CD4-positive, alpha-beta T cell treated with Interleukin-4 for 1 hour (primary cell): ENCODE measurements at regions not wholly inside any gene's neighbourhood (a gene's known extent, or its start where the extent isn't known, plus 50 kb on each side); places are given as distances from the start of the nearest gene placed in this dataset.
"Not testable (repeated sequence)": the region's sequence is repeated elsewhere in the genome, so short reads cannot be mapped to it uniquely, and the experiment has no call there.

Source experiments
- DNase-seq, 2 donors: peaks; one replicate each; pipeline ENCODE4 v3.0.0-alpha.2; 2020 to 2022

DNA sequence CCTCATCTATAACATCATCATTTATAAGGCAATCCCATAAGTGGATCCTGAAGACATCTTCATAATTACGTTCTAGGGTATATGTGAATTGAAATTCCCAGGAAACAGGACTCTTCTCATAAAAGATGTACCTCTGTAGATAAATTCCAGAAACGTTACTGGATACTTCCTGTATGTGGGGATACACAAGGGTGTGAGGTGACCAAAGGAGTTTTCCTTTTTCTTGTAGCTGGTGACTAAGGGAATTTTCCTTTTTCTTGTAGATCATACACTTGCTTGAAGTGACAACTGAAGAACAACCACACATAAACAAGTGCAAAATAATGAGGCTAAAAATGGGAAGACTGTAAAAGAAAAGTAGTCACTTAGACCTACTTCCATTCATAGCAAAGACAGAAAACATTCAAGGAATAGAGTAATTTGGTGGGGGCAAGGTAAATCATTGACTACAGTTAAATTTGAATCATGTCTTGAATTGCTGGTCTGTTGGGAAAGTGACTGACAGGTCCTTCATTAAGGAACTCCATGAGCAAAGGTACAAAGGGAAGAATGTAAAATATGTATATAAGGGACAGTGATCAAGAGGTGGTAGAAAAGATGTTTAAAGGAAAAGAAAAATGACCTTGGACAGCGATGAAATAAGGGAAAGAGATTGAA lies 53.2 kb upstream of the UBE2E3 start:
- no peak for DNase-seq

DNA sequence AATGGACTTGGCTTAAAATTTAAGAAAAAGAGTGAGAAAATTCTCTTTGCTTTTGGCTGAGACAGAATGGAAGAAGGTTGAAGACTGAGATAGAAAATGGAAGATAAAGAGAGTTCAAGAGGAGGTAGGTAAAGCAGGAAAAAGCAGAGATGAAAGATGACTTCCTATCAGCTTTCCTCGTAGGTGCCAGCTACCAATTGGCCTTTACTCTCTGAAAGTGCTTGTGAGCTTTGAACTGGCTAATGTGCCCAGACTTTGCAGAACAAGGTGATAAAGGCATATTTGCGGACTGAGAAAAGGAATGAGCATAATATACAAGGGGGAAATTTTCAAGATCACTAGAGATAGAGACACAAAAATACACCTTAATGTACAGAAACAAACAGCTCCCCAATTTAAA lies 54.7 kb upstream of the UBE2E3 start:
- DNase-seq, result no peak

GRCh38 chr2:180924063-180924462 lies 56.3 kb upstream of the UBE2E3 start:
- no peak for DNase-seq

GRCh38 chr2:180910831-180911665 lies 69.4 kb upstream of the UBE2E3 start:
- DNase-seq, result no peak

- no peak for DNase-seq
Measured at GRCh38 chr2:180907731-180908130, 72.7 kb upstream of the UBE2E3 start.

GRCh38 chr2:180905461-180905860 lies 74.9 kb upstream of the UBE2E3 start:
- no peak for DNase-seq

DNA sequence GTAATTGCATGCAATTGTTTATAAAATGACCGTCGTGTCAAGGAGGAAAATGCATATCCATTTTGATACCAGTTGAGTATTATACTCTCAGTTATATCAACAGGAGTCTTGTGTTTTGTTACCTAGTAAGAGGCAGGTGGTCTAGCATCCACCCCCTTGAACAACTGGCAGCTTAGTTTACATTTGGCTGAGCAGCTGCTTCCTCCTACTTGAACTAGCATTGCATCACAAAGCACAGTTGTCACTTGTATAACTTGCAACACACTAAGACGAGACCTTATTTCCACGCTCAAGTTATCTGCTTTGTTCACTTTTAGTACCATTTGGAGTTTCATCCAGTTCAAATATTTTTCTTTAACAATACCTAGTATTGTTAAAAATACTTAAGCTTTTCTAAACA lies 75.4 kb upstream of the UBE2E3 start:
- DNase-seq, result no peak

GRCh38 chr2:180901331-180901730 lies 79.1 kb upstream of the UBE2E3 start:
- DNase-seq, result no peak

DNA sequence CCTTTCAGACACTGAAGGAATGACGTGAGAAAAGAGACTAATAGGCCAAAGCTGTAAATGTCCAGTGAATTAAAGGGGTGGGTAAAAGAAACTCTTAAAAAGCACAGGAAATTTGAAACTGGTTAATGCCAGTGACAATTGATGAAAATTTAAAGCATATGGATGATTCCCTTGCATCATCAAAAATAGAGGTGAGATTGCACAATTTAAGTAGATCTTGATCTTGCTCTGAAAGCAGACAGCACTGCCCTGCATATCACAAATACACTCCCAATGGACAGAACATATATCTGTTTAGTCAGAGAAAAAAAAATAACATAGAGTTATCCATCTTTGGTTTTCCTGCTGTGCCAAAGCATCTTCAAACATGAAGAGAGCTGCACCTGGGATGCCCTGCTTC lies 86.7 kb upstream of the UBE2E3 start:
- no peak for DNase-seq

DNA sequence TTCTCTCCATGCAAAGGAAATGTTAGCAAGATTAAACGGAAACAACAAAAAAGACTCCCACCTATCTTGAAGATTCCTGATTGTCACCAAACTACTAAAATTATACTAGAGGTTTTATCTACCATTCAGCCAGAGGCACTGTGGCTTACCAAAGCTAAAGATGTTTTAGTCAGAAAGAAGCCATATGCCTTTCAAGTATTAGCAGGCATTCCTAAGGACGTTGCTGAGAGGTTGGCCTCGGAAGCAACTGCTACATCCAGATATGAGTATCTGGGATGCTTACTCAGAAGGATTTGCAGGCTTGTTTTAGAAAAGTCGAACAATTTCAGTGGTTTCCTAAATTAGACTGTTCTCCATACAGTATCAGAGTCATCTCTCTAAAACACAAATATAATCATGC lies 88.3 kb upstream of the UBE2E3 start:
- DNase-seq, result no peak

DNA sequence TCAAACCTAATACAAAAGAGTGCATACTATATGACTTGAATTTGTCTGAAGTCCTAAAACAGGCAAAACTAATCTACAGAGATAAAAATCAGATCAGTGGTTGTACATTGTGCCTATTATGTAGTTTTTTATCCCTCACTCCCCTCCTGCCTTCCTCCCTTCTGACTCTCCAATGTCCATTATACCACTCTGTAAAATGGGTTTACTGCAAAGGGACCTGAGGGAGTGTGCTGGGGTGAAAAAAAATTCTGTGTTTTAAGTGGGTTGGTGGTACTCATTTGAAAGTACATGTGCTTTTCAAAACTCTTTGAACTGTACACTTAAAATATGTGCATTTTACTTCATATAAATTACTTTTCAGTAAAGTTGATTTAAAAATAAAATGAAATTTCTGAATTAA lies 89.0 kb upstream of the UBE2E3 start:
- no peak for DNase-seq

GRCh38 chr2:180890781-180891180 lies 89.6 kb upstream of the UBE2E3 start:
- DNase-seq, result no peak

GRCh38 chr2:180882959-180883358 lies 97.4 kb upstream of the UBE2E3 start:
- DNase-seq, result no peak

DNA sequence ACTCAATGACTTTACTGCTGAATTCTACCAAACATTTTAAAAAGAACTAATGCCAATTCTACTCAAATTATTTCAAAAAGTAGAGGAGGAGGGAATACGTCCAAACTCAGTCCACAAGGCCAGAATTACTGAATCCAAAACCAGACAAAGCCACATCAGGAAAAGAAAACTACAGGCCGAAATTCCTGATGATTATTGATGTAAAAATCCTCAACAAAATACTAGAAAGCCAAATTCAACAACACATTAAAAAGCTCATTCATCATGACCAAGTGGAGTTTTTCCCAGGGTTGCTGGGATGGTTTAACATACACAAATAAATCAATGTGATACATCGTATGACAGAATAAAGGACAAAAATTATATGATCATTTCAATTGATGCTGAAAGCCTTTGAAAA lies 103.9 kb upstream of the UBE2E3 start:
- DNase-seq, result no peak

GRCh38 chr2:180873219-180873618 lies 107.2 kb upstream of the UBE2E3 start:
- DNase-seq, result no peak

GRCh38 chr2:180872781-180873180 lies 107.6 kb upstream of the UBE2E3 start:
- DNase-seq, result not testable (repeated sequence)

GRCh38 chr2:180872255-180872654 lies 108.2 kb upstream of the UBE2E3 start:
- no peak for DNase-seq

DNA sequence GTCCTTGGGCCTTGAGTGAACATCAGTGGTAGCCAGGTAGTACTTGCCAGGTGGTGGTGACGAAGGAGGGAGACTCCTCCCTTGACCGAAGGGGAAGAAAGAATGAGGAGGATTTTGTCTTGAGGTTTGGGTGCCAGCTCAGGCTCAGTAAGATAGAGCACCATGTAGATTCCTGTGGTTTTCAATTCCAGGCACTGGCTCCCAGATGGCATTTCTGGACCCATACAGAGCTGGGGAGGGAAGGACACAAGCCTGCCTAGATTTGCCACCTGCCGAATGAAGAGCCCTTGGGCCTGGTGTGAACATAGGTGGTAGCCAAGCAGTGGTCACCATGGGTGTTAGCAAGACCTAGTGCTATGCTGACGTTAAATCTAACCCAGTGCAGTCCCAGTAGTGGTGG lies 108.8 kb upstream of the UBE2E3 start:
- no peak for DNase-seq

DNA sequence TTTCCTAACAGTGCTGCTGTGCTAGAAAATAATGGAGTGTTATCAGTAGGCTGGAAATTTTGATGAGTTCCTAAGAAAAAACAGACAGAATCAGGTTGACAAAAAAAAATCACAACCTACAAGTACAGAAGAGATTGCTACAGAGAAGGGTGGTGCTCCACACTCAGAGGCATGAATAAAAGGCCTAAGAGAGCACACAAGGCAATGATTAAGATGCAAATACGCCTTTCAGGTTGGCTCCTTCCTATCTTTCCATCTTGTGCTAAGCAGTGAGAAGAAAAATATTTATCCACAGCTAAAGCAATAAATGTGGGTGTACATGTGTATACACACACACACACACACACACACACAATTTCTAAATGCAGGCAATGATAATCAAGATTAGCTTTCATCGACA lies 130.6 kb upstream of the UBE2E3 start:
- DNase-seq, result no peak

DNA sequence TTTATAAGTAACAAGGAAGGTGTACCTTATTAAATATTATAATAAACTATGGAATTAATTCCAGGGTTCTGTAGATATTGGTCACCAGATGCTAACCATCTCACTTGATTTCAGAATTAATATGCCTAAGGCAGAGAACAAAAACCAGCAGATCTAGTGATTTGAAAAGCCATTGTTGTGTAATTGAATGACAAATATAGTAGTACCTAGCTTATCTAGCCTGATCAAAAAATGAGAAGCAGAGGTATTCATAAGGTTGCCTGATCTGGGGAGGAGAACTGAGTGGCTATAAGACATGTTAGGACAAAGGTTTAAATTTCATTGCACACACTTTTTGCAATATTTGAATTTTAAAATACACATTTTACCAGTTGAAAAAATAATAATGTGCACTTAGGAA lies 132.0 kb upstream of the UBE2E3 start:
- DNase-seq, result no peak

DNA sequence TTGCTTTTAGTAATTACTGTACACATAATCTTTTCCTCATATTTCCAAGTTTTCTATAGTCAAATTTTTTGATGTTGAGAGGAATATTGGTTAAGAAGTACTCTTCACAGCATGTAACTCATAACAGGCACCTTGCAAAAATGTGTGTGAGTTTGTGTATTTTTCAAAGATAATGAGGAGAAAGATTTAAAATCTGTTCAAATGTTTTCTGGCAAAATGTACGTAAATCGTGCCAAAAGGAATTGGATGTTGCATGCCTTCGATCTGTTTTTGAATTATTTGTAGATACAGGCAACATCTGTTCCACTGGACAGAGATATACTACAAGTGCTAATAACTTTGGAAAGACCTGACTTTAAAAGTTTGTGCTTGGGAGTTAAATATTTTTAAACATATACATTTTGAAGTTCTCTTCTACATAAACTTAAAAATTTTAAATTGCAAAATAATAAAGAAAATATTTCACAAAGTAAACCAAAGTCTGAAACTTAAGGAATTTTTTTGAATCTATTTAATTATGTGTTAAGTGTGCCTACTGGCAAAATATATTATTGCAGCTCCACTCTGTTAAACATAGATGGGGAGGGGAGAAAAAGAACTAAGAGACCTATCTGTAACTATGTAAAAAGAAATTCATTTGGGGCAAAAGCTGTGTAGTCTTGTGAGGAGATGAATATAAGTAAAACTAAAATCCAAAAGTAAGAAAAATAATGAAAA lies 133.5 kb upstream of the UBE2E3 start:
- no peak for DNase-seq

GRCh38 chr2:180842461-180842860 lies 137.9 kb upstream of the UBE2E3 start:
- no peak for DNase-seq

DNA sequence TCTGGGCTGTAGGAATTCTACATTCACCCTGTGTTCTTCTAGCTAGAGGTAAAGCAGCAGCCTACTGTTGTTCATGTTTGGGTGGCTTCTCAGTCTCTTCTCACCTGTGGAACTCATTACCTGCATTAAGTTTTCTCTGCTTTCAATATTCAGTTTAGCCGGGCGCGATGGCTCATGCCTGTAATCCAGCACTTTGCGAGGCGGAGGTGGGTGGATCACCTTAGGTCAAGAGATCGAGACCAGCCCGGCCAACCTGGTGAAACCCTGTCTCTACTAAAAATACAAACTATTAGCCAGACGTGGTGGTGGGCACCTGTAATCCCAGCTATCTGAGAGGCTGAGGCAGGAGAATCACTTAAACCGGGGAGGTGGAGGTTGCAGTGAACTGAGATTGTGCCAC lies 139.8 kb upstream of the UBE2E3 start:
- DNase-seq, result no peak

DNA sequence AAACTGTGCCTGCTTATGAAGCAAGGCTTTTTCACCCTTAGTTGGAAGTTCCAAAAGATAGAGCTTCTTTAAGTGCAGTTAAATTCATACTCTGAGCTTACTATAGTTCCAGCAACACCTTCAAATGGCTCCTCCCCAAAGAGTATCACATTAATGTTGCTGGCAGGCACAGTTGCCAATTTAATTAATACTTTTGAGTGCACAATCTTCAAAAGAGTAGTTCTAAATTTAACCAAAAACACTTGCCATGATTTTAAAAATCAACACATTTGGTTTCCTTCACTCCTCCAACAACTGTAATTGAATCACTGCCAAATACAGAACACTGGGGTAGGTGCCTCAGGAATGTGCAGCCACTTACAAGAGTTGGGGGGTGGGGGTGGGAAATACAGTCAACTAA lies 150.6 kb upstream of the UBE2E3 start:
- no peak for DNase-seq
